CD14-positive monocyte (primary cell): ENCODE measurements at regions not wholly inside any gene's neighbourhood (a gene's known extent, or its start where the extent isn't known, plus 50 kb on each side); places are given as distances from the start of the nearest gene placed in this dataset.

ENCODE experiments used
- DNase-seq, 3 donors: peaks; one replicate each; pipeline ENCODE4 v3.0.0-alpha.2; 2011 to 2022
- H2AFZ ChIP-seq: 2 replicates; pipeline ENCODE4 v1.6.0; 2012; ENCODE audit warnings: mild to moderate bottlenecking, low read depth, low read length, inconsistent platforms; ENCODE audit not compliant: insufficient read depth, poor library complexity, severe bottlenecking
- H3K27ac ChIP-seq, 2 donors: 1 replicate in 1 of 2; 2 replicates in 1 of 2; pipeline ENCODE4 v1.5.1; 2012 to 2013; ENCODE audit warnings: low read length in 2 of 2, control low read depth in 1 of 2, inconsistent platforms in 1 of 2, low read depth in 1 of 2, mild to moderate bottlenecking in 1 of 2
- H3K27me3 ChIP-seq, 2 donors: one replicate each; pipeline versions ENCODE4 v1.6.0 to v1.6.1; 2011 to 2013; ENCODE audit warnings: low read length in 2 of 2; ENCODE audit not compliant: control insufficient read depth in 2 of 2, insufficient read depth in 2 of 2
- H3K36me3 ChIP-seq, 2 donors: replicated peaks in 1 of 2; 1 replicate in 1 of 2; 2 replicates in 1 of 2; pipeline versions ENCODE4 v1.5.1 to v1.6.1; 2012 to 2013; ENCODE audit warnings: low read length in 2 of 2, control low read depth in 1 of 2, inconsistent platforms in 1 of 2, mild to moderate bottlenecking in 1 of 2; ENCODE audit not compliant: insufficient read depth in 2 of 2, control insufficient read depth in 1 of 2
- H3K4me1 ChIP-seq, 2 donors: 1 replicate in 1 of 2; 2 replicates in 1 of 2; pipeline versions ENCODE4 v1.5.1 to v1.6.1; 2012 to 2013; ENCODE audit warnings: low read length in 2 of 2, control low read depth in 1 of 2, inconsistent platforms in 1 of 2, mild to moderate bottlenecking in 1 of 2, moderate library complexity in 1 of 2; ENCODE audit not compliant: insufficient read depth in 2 of 2, control insufficient read depth in 1 of 2
- H3K4me2 ChIP-seq: replicated peaks from 2 replicates; pipeline ENCODE3; 2012; ENCODE audit warnings: low read length, moderate library complexity, mild to moderate bottlenecking; ENCODE audit not compliant: poor library complexity, severe bottlenecking; ENCODE audit errors: extremely low read depth
- H3K4me3 ChIP-seq, 3 experiments: fragments of 200-600 bp in 1 of 3; sonication (generic) in 1 of 3; replicated peaks in 1 of 3; 1 replicate in 2 of 3; 2 replicates in 1 of 3; pipeline ENCODE4 v1.5.1; 2011 to 2013; ENCODE audit warnings: low read length in 3 of 3, mild to moderate bottlenecking in 3 of 3, control low read depth in 2 of 3, low read depth in 2 of 3, inconsistent platforms in 1 of 3, moderate library complexity in 1 of 3
- H3K79me2 ChIP-seq: 2 replicates; pipeline ENCODE4 v1.6.0; 2012; ENCODE audit warnings: mild to moderate bottlenecking, control low read depth, inconsistent platforms, low read length, moderate library complexity; ENCODE audit not compliant: insufficient read depth
- H3K9ac ChIP-seq: 2 replicates; pipeline ENCODE4 v1.6.0; 2017; ENCODE audit warnings: low read length, mild to moderate bottlenecking; ENCODE audit not compliant: insufficient read depth, poor library complexity, severe bottlenecking
- H3K9me3 ChIP-seq, 2 donors: replicated peaks in 1 of 2; 1 replicate in 1 of 2; 2 replicates in 1 of 2; pipeline versions ENCODE4 v1.5.1 to v1.6.1; 2012 to 2013; ENCODE audit warnings: low read length in 2 of 2, control low read depth in 1 of 2; ENCODE audit not compliant: control insufficient read depth in 1 of 2, insufficient read depth in 1 of 2
- H4K20me1 ChIP-seq: 2 replicates; pipeline ENCODE4 v1.6.0; 2012; ENCODE audit warnings: mild to moderate bottlenecking, low read length, control low read depth, moderate library complexity; ENCODE audit not compliant: insufficient read depth
- H3K27ac Mint-ChIP-seq, 7 donors: one replicate each; pipeline ENCODE4 v1.8.0; 2020; ENCODE audit warnings: mild to moderate bottlenecking in 7 of 7, mixed read lengths in 7 of 7, moderate library complexity in 6 of 7, inconsistent platforms in 2 of 7
- H3K27me3 Mint-ChIP-seq, 3 donors: one replicate each; pipeline ENCODE4 v1.8.0; 2021 to 2022; ENCODE audit warnings: low read depth in 3 of 3, mild to moderate bottlenecking in 3 of 3, mixed read lengths in 3 of 3, moderate library complexity in 3 of 3, inconsistent platforms in 1 of 3
- H3K36me3 Mint-ChIP-seq, 2 donors: one replicate each; pipeline ENCODE4 v1.8.0; 2020; ENCODE audit warnings: mixed read lengths in 2 of 2, inconsistent platforms in 1 of 2, mild to moderate bottlenecking in 1 of 2
- H3K4me1 Mint-ChIP-seq: one replicate; pipeline ENCODE4 v1.8.0; 2020; ENCODE audit warnings: mild to moderate bottlenecking, mixed read lengths
- H3K4me3 Mint-ChIP-seq, 2 donors: one replicate each; pipeline ENCODE4 v1.8.0; 2020; ENCODE audit warnings: mild to moderate bottlenecking in 2 of 2, mixed read lengths in 2 of 2, moderate library complexity in 1 of 2
- H3K9me3 Mint-ChIP-seq, 7 donors: one replicate each; pipeline ENCODE4 v1.8.0; 2020 to 2022; ENCODE audit warnings: mixed read lengths in 7 of 7, mild to moderate bottlenecking in 6 of 7, moderate library complexity in 6 of 7, inconsistent platforms in 2 of 7
- WGBS: methylation state at CpG from one replicate; pipeline ENCODE4 v1.1.5; 2013; ENCODE audit warnings: missing lambda C conversion rate; ENCODE audit not compliant: insufficient coverage; 5-methylcytosine and 5-hydroxymethylcytosine counted together
- intact Hi-C, 2 donors: fragments of 100-400 bp; cut with micrococcal nuclease; formaldehyde crosslinking; loops; one replicate each; pipeline versions ENCODE4 v1.15.0 to v1.15.1; 2023
- TF ChIP-seq, protein P1 (sequence below): fragments of 200-600 bp; IDR thresholded peaks from one replicate; pipeline ENCODE4 v1.8.0; 2022; ENCODE audit warnings: antibody characterized with exemption, mild to moderate bottlenecking

DNA sequence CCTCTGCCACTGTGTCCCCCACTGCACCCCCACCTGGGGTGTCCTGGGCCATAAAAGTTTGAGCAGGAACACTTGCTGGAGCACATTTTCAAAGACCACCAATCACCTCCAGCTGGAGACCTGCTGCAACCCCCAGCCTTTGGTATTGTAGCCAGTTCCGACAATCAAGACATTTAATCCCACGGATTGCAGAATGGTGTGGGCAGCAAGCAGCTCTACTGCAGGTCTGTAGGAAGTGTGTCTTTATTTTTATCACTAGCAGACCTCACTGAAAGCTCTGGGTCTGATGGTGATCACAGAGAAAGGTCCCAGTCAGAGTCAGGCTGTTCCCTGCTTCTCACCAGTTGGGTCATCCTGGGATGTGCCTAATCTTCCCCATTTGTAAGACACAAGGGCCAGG is 167.1 kb upstream of the ECI2 start:
- Histone ChIP-seq H3K27ac (no peak overlapping the region), H3K9ac (no peak overlapping the region), H4K20me1 (no peaks in the 10 kb centered on the region), H3K79me2 (no peaks in the 10 kb centered on the region), H3K27me3 (no peaks in the 10 kb centered on the region), H2AFZ (no peak overlapping the region), H3K36me3 (no peaks in the 10 kb centered on the region), H3K4me2 (no peak overlapping the region), H3K4me3 (no peak overlapping the region), H3K9me3 (peaks cover 0 to 4% of the 10 kb centered on the region in 2 donors), H3K4me1 (peaks cover 8 to 15% of the 10 kb centered on the region in 2 donors)
- intact Hi-C loops = no loop called here
- H3K36me3 Mint-ChIP-seq = no peaks in the 10 kb centered on the region
- H3K27me3 Mint-ChIP-seq = peaks cover 0 to 2% (median 0%) of the 10 kb centered on the region in 3 donors
- no peak for DNase-seq
- H3K27ac Mint-ChIP-seq = peak overlapping the region in 1 of 7 donors; percentile 35
- peaks cover 10% of the 10 kb centered on the region for H3K4me1 Mint-ChIP-seq
- no peak overlapping the region for H3K4me3 Mint-ChIP-seq
- WGBS = no CpG with 5 or more reads among the region's 2 CpGs
- TF ChIP-seq, protein P1, sequence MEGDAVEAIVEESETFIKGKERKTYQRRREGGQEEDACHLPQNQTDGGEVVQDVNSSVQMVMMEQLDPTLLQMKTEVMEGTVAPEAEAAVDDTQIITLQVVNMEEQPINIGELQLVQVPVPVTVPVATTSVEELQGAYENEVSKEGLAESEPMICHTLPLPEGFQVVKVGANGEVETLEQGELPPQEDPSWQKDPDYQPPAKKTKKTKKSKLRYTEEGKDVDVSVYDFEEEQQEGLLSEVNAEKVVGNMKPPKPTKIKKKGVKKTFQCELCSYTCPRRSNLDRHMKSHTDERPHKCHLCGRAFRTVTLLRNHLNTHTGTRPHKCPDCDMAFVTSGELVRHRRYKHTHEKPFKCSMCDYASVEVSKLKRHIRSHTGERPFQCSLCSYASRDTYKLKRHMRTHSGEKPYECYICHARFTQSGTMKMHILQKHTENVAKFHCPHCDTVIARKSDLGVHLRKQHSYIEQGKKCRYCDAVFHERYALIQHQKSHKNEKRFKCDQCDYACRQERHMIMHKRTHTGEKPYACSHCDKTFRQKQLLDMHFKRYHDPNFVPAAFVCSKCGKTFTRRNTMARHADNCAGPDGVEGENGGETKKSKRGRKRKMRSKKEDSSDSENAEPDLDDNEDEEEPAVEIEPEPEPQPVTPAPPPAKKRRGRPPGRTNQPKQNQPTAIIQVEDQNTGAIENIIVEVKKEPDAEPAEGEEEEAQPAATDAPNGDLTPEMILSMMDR = no peak
- H3K9me3 Mint-ChIP-seq = peaks cover under 1 to 12% (median 4%) of the 10 kb centered on the region in 7 donors

DNA sequence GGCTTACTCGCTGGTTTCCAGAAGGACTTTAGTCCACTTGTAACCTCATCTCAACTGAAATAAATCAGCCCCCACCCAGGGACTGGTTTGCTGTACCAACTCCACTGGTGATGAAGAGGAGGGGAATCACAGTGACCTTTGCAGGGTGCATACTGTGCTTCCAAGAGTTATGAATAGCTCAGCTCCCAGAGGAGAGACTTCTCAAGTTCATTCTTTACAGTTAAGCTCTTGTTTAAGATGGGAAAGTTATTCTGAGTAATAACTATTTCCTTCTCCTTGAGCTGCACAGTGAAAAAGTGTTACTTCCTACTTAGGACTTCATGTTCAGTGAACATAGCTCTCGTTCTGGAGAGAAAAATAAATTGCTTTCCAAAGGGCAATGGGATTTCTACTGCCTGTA is 166.5 kb upstream of the ECI2 start:
- no peak overlapping the region for H3K4me2 ChIP-seq
- peaks cover 0 to 2% (median 0%) of the 10 kb centered on the region in 3 donors for H3K27me3 Mint-ChIP-seq
- H3K4me3 Mint-ChIP-seq = no peak overlapping the region
- H3K27ac Mint-ChIP-seq = no peak overlapping the region
- no peak overlapping the region for H2AFZ ChIP-seq
- H3K36me3 ChIP-seq = no peaks in the 10 kb centered on the region
- peaks cover 0 to 12% (median 7%) of the 10 kb centered on the region in 7 donors for H3K9me3 Mint-ChIP-seq
- no peak overlapping the region for H3K9ac ChIP-seq
- no peaks in the 10 kb centered on the region for H4K20me1 ChIP-seq
- peaks cover 8 to 15% of the 10 kb centered on the region in 2 donors for H3K4me1 ChIP-seq
- intact Hi-C loops = no loop called here
- H3K79me2 ChIP-seq = no peaks in the 10 kb centered on the region
- TF ChIP-seq, protein P1 = no peak
- H3K9me3 ChIP-seq = peaks cover 0 to 8% of the 10 kb centered on the region in 2 donors
- H3K27me3 ChIP-seq = no peaks in the 10 kb centered on the region
- 14% methylated on average over 1 of the region's 2 CpGs for WGBS
- H3K4me1 Mint-ChIP-seq = peaks cover 10% of the 10 kb centered on the region
- H3K36me3 Mint-ChIP-seq = no peaks in the 10 kb centered on the region
- no peak overlapping the region for H3K4me3 ChIP-seq
- peak overlapping the region in 1 of 2 donors; percentile 23 for H3K27ac ChIP-seq
- DNase-seq = peak in 1 of 3 donors; percentile 28
